OCI-LY1 (cell line): ENCODE measurements at regions not wholly inside any gene's neighbourhood (a gene's known extent, or its start where the extent isn't known, plus 50 kb on each side); places are given as distances from the start of the nearest gene placed in this dataset.
"Not testable (repeated sequence)": the region's sequence is repeated elsewhere in the genome, so short reads cannot be mapped to it uniquely, and the experiment has no call there.

Experiments
- H2AFZ ChIP-seq: fragments of 200-600 bp; sonication (generic), shearing (Covaris generic); 2 replicates; pipeline ENCODE4 v1.6.0; 2014; ENCODE audit warnings: antibody characterized with exemption, mild to moderate bottlenecking, low read length
- H3F3A ChIP-seq: fragments of 200-600 bp; sonication (generic), shearing (Covaris generic); 2 replicates; pipeline ENCODE4 v1.6.0; 2014; ENCODE audit warnings: mild to moderate bottlenecking, antibody characterized with exemption, low read length, moderate library complexity; ENCODE audit not compliant: insufficient read depth
- H3K27ac ChIP-seq: fragments of 200-600 bp; sonication (generic); 2 replicates; pipeline ENCODE4 v1.5.1; 2014; ENCODE audit warnings: low read length, mixed run types, mild to moderate bottlenecking, low read depth; ENCODE audit not compliant: poor library complexity, severe bottlenecking
- H3K27me3 ChIP-seq: fragments of 200-600 bp; sonication (generic); 2 replicates; pipeline ENCODE4 v1.6.0; 2014; ENCODE audit warnings: antibody characterized with exemption, mild to moderate bottlenecking, low read length, moderate library complexity; ENCODE audit not compliant: insufficient read depth
- H3K36me3 ChIP-seq: fragments of 200-600 bp; sonication (generic); 2 replicates; pipeline ENCODE4 v1.6.1; 2014; ENCODE audit warnings: mild to moderate bottlenecking, antibody characterized with exemption, low read length, moderate library complexity, mixed read lengths; ENCODE audit not compliant: insufficient read depth
- H3K4me1 ChIP-seq: fragments of 200-600 bp; sonication (generic); 2 replicates; pipeline ENCODE4 v1.5.1; 2014; ENCODE audit warnings: mild to moderate bottlenecking, low read length, moderate library complexity; ENCODE audit not compliant: insufficient read depth, severe bottlenecking
- H3K4me2 ChIP-seq: fragments of 200-600 bp; sonication (generic), shearing (Covaris generic); 2 replicates; pipeline ENCODE4 v1.6.1; 2014; ENCODE audit warnings: low read length
- H3K4me3 ChIP-seq: fragments of 200-600 bp; sonication (generic); 2 replicates; pipeline ENCODE4 v1.5.1; 2014; ENCODE audit warnings: low read length, low read depth, mild to moderate bottlenecking, mixed read lengths; ENCODE audit not compliant: poor library complexity, severe bottlenecking
- H3K79me2 ChIP-seq: fragments of 200-600 bp; shearing (Covaris generic); 2 replicates; pipeline ENCODE4 v1.6.1; 2016; ENCODE audit warnings: mixed run types, low read length, mixed read lengths; ENCODE audit not compliant: insufficient read depth
- H3K9ac ChIP-seq: fragments of 200-600 bp; sonication (generic), shearing (Covaris generic); 2 replicates; pipeline ENCODE4 v1.6.1; 2014; ENCODE audit warnings: mild to moderate bottlenecking, low read length, mixed read lengths
- H3K9me2 ChIP-seq: fragments of 200-600 bp; sonication (generic), shearing (Covaris generic); 2 replicates; pipeline ENCODE4 v1.6.1; 2014; ENCODE audit warnings: low read depth, mild to moderate bottlenecking, low read length, mixed read lengths
- H3K9me3 ChIP-seq: fragments of 200-600 bp; shearing (Covaris generic); 2 replicates; pipeline ENCODE4 v1.6.1; 2014; ENCODE audit warnings: low read length, mixed read lengths
- H4K20me1 ChIP-seq: fragments of 200-600 bp; sonication (generic), shearing (Covaris generic); 2 replicates; pipeline ENCODE4 v1.6.0; 2016; ENCODE audit warnings: mild to moderate bottlenecking, low read length; ENCODE audit not compliant: insufficient read depth
- CTCF ChIP-seq: fragments of 200-600 bp; sonication (generic), shearing (Covaris generic); IDR thresholded peaks from 2 replicates; pipeline ENCODE4 v1.5.1; 2017; ENCODE audit warnings: mild to moderate bottlenecking, antibody characterized with exemption, low read length, moderate library complexity, mixed read lengths
- EZH2 ChIP-seq: fragments of 200-600 bp; sonication (generic), shearing (Covaris generic); IDR thresholded peaks from 2 replicates; pipeline ENCODE4 v1.8.0; 2017; ENCODE audit warnings: borderline replicate concordance, mixed run types, mild to moderate bottlenecking, antibody characterized with exemption, low read length, moderate library complexity, mixed read lengths

- TF ChIP-seq CTCF (no peak), EZH2 (no peak)
- Histone ChIP-seq H3K4me1 (no peaks in the 10 kb centered on the region), H3K9me3 (no peaks in the 10 kb centered on the region), H2AFZ (no peak overlapping the region), H3K4me2 (no peak overlapping the region), H4K20me1 (no peaks in the 10 kb centered on the region), H3K79me2 (no peaks in the 10 kb centered on the region), H3K27me3 (no peaks in the 10 kb centered on the region), H3K4me3 (no peak overlapping the region), H3K9ac (no peak overlapping the region), H3F3A (no peaks in the 10 kb centered on the region), H3K36me3 (no peaks in the 10 kb centered on the region), H3K27ac (no peak overlapping the region), H3K9me2 (no peaks in the 10 kb centered on the region)
Measured at GRCh38 chr14:54261283-54261682, 135.5 kb upstream of the CDKN3 start.

- H2AFZ ChIP-seq, H3K27ac ChIP-seq, H3K36me3 ChIP-seq, H3K4me3 ChIP-seq, H3K9me2 ChIP-seq, H3K27me3 ChIP-seq, H3F3A ChIP-seq, H3K4me1 ChIP-seq, H3K9ac ChIP-seq, H3K79me2 ChIP-seq, H3K9me3 ChIP-seq, H3K4me2 ChIP-seq, H4K20me1 ChIP-seq: not testable (repeated sequence)
Measured at GRCh38 chr14:54266616-54267015, 130.2 kb upstream of the CDKN3 start.

GRCh38 chr14:54267172-54267571 lies 129.6 kb upstream of the CDKN3 start:
- TF ChIP-seq EZH2 (no peak), CTCF (no peak)
- H3K4me1 ChIP-seq = no peaks in the 10 kb centered on the region
- no peaks in the 10 kb centered on the region for H3K9me2 ChIP-seq
- H3K79me2 ChIP-seq = no peaks in the 10 kb centered on the region
- no peak overlapping the region for H3K9ac ChIP-seq
- H3K4me2 ChIP-seq = no peak overlapping the region
- no peak overlapping the region for H2AFZ ChIP-seq
- no peaks in the 10 kb centered on the region for H3K9me3 ChIP-seq
- no peak overlapping the region for H3K27ac ChIP-seq
- no peaks in the 10 kb centered on the region for H3K36me3 ChIP-seq
- H3K27me3 ChIP-seq = no peaks in the 10 kb centered on the region
- no peak overlapping the region for H3K4me3 ChIP-seq
- H4K20me1 ChIP-seq = no peaks in the 10 kb centered on the region
- H3F3A ChIP-seq = no peaks in the 10 kb centered on the region

- no peaks in the 10 kb centered on the region for H3K9me3 ChIP-seq
- no peaks in the 10 kb centered on the region for H3F3A ChIP-seq
- no peaks in the 10 kb centered on the region for H3K9me2 ChIP-seq
- no peak overlapping the region for H3K4me3 ChIP-seq
- no peaks in the 10 kb centered on the region for H4K20me1 ChIP-seq
- no peaks in the 10 kb centered on the region for H3K79me2 ChIP-seq
- H3K9ac ChIP-seq = no peak overlapping the region
- H3K4me1 ChIP-seq = no peaks in the 10 kb centered on the region
- H2AFZ ChIP-seq = no peak overlapping the region
- TF ChIP-seq CTCF (no peak), EZH2 (no peak)
- H3K27me3 ChIP-seq = no peaks in the 10 kb centered on the region
- no peak overlapping the region for H3K4me2 ChIP-seq
- no peak overlapping the region for H3K27ac ChIP-seq
- no peaks in the 10 kb centered on the region for H3K36me3 ChIP-seq
Measured at GRCh38 chr14:54275997-54276725, 120.6 kb upstream of the CDKN3 start.
